Activated CD8-positive, alpha-beta memory T cell treated with anti-CD3 and anti-CD28 coated beads, Interleukin-2, amount 50 U/mL, for 24 hours (primary cell): ENCODE measurements at regions not wholly inside any gene's neighbourhood (a gene's known extent, or its start where the extent isn't known, plus 50 kb on each side); places are given as distances from the start of the nearest gene placed in this dataset.

Experiments
- DNase-seq: peaks from one replicate; pipeline ENCODE4 v3.0.0-alpha.2; 2020; ENCODE audit errors: extremely low read depth

DNA sequence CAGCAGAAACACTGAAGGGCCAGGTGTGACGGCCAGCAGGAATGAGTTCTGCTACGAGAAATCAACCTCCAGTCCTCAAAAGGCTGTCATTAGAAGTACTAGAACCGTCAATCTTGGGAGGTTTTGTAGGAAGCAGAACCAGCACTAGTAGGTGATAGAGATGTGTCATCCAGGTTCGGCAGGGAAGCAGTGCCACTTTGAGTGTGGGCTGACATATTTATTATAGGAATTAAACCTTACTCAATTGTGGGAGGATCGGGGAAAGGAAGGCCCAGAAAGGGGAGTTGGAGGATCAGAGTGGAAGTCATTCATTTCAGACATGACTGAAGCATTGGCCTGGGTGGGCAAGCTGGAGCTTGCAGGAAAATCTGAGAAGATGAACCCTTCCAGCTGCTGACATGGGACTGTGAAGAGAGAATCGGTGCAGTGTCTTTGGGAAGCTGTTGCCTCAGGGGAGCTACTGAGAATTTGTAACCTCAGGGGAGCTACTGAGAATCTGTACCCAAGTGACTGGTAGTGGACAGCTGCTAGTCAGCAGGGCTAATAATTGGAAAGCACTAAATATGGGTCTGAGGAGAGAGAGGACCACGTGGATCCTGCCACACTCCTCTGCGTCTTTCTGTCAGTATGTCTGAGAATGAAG, 177.4 kb downstream of the SPRY1 start:
- DNase-seq = no peak

DNA sequence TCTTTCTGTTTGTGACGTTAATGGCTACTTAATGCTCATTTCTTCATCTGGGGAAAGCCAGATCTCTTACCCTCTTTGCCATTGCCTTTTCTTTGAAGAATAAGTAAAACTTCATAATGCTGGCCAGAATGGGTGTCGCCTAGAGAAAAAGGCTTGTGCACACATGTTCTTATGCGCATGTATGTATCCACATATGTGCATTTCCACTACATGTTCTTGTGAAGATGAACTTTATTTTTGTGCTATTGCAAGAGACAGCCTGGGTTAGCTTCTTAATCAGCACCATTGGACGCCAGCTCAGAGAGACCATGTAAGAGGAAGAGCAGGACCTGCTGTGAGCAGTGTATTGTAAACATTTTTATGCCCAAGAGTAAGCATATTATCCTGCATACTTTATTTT, 178.7 kb downstream of the SPRY1 start:
- DNase-seq = no peak

DNA sequence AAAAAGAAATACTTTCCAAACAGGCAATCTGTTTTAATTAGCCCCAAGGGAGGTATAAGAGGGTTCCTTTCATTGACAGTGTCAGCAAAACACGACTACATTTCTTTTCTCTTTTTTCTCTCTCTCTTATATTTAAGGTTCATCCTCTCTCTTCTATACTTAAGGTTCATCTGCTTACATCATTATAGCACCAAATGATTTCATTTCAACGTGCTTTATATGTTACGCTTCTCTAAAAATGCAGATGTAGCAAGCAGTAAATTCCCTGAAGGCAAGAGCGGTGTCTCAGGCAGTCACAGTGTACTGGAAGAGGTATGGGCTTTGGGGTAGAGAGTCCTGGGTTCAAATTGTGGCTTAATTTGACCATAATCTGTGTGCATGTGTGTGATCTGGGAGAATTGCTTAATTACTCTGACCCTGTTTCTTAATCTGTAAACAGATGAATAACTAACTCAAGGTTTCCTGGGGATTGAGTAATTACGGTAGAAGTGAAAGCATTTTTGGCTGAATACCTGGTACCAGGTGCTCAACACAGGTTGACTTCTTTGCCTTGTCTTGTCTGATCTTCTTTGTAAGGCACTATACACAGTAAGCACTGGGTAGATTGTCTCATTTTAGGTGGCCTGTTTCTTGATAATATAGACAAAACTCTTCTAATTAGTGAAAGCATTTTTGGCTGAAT, 180.8 kb downstream of the SPRY1 start:
- no peak for DNase-seq

DNA sequence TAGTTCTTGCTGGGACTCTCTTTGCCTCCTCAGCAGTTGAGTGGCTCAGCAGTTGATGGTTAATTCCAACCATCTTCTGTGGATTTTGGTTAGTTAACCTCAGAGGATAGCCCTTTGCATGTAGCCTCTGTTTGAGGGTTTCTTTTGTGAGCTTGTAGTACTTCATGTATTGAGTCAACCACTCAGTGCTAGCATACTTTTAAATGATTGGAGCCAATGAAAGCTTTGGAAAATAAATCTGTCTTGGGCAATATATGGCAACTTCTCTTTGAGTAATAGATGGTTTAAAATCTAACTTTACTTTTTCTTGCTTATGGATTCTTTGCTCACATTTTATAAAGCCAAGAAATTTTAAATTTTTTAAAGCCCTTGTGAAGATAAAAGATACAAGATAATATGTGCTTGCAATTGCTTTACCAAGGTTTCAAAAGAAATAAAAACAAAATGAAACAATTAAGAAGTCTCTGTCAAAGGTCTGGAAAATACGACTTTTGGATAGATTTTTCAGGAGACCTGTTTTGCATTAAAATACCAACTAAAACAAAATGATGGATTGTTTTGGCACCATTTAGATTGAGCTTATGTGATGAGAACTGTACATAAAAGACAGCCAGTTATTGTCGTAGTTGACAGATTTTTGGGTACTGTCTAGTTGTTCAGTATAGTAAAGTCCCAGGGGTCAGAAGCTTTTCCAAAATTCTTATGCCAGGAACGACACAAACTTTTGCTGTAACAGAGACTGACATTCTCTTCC, 181.9 kb downstream of the SPRY1 start:
- DNase-seq = no peak

DNA sequence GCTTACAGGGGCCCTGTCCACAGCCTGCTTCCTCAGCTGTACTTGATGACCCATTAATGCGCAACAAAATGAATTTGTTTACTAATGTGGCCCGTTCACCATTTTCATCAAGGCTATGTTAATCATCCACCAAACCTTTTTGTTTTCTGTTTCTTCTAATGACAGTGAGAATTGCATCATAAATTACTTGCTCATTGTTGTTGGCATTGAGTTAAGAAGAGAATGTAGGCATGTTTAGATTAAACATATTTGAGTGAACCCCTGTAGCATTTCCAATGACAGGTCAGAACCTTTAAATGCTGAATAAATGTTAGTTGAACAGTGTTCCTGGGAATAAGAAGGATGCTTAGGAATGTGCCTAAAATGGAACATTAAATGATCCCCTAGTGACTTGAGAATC, 183.4 kb downstream of the SPRY1 start:
- no peak for DNase-seq

DNA sequence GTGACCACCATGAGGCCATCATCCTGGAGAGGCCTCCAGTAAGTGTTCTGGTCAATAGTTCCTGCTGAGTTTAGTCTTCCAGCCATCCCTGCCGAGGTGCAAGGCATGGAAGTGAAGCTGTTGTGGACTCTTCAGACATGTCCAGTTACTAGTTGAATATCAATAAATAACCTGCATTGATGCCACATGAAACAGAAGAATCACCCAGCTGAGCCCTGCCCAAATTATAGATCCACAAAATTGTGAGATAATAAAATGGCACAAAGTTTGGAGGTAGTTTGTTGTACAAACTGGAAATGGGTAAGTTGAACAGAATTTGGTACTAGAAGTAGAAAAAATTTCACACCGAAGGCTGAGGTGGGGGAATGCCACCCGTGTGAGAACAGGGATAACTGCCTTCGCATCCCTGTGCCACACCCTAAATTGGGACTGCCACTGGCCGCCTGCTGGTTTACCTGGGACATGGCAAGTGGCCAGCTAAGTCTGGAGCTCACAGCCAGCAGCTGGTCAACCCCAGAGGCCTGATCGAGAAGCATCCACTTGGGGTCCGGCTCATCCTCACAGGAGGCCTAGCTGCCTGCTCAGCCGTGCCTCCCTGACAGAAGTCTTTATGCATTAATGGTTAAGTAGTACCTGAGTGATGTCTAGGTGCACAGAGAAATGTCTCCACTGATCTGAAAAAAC, 184.5 kb downstream of the SPRY1 start:
- DNase-seq = no peak

DNA sequence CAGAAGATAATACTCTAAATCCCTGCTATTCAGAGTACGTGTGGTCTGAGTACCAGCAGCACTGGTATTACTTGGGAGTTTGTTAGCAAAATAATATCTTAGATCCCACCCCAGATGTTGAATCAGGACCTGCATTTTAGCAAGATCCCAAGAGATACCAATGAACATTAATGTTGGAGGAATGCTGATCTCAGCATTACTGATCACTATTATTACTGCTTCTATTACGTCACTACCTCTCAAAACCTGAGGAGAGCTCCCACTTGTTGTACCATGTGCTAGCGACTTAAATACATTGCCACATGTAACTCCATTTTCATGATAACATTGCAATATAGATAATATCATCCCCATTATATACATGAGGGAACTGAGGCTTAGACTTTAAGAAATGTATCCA, 185.2 kb downstream of the SPRY1 start:
- DNase-seq = no peak

DNA sequence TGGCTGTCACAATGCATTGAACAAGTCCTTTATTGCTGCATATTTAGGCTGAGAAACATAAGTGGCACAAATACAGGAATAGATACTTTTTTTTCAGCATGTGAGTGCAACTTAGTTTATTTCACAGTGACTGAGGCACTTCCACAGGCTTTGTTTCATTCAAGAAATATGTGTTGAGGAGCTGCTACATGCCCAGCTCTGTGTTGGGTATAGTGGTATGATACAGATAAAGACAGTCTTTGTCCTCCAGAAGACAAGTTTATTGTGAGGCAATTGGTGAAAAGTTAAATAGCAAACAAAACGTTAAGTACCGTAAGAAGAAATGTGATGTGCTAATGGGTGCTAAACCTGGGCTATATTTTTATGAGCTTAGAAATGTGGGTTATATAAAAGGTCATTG, 186.4 kb downstream of the SPRY1 start:
- DNase-seq = no peak

DNA sequence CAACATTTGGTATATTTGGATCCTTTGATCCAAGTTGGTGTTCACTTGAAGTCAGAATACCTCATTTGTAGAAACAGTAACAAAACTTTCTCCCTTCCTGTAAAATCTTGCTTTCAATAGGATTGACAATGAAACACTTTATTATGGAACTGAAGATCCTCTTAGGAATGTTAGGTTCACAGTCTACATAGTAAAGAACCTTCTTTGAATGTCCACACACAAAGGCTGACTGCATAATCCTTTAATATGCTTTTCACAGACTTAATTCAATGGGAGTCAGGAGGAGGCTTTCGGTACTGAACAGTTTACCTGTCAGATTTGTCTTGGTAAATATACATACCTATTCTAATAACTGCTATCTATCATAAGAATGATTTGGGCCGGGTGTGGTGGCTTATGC, 188.5 kb downstream of the SPRY1 start:
- DNase-seq = no peak

DNA sequence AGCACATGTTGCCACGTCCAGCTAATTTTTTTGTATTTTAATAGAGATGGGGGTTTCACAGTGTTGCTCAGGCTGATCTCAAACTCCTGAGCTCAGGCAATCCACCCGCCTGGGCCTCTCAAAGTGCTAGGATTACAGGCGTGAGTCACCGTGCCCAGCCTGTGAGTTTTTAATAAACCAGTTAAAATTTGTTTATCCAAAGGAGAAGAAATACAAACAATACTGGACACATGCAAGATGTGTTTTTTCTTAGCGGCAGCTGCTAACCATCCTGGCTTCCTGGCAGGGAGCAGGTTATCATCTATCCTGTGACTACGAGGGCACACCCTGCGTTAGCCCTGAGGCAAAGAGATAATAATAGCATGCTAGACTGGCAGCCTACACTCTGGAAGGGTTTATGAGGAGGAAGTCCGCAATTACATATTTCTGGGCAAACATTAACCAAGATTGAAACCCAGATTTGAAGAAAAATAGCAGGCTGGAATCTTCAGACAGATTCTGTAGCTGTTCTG, 191.4 kb downstream of the SPRY1 start:
- DNase-seq = no peak

DNA sequence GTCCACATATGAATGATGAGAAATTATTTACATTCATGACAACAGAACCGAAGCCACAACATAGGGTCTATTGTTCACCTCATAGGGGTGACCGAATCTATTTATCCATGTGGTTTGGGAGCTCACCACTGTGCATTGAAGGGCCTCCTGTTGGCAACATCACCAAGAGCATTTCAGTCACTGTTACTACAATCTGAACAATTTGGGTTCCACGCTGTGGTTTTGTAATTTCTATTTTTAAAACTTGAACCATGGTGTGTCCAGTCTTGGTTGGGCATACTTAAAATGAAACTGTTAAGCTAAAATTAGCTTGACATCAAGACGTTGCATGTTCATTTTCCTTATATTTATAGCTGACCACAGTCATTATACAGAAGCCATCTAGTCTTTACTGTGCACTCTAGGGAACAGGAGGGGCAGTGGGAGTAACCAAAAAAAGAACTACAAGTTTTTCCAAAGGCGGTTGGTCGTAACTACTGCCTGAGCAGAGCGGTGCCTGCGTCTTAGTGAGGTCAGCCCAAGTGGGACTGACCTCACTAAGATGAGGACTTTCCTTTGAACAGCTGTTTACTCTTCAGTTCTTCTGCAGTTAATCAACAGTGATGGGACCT, 192.1 kb downstream of the SPRY1 start:
- no peak for DNase-seq

DNA sequence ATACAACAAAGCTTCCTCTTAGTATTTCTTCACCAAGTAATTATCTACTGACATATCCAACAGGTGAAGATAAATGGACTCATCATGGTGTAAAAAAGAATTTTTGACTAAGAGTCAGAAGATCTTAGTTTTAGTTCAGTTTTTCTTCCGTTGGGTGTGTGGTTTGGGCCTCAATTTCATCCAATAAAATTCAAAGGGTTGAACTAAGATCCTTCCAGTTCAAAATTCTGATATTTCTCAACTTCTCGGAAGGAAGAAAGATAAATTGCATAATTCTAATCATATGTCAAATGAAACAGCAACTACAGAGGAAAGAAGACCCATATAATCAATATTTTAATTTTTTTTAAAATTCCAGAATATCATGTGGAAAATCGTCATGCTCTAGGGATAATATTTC, 192.7 kb downstream of the SPRY1 start:
- DNase-seq = no peak

DNA sequence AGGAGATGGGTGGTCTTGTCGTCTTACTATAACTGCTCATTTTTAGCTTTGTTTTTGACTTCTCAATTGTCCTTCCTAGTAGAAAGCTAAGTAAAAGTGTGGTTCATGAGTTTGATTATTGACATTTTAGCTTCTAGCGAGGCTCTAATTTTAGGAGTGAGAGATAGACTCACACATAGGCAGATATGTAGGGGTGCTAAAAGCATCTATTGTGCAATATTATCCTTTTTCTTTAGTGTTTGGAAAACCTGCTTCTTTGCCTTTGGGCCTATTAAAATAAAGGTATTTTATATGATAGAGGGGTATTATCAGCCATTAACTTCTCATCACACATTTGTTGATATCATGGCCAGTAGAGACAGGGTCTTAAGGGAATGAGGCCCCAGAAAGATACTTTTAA, 195.3 kb downstream of the SPRY1 start:
- DNase-seq = no peak

DNA sequence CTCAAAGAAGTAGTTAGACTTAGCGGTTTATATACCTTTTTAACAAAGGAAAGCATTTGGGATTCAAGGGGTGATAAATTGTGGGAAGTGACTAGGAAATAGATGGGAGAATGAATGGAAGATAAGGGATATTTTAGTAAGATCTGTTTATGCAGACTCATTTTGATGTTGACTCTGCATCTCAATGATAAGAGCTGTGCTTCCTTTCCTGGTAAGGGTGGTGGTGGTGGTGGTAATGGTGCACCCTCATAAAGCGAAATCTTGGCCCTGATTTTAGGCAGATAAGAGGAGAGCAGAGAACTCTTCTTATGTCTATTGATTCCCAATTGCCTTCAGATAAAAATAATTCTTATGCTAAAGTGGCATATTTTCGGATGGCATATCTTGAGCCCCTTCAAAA, 197.1 kb downstream of the SPRY1 start:
- DNase-seq = no peak

DNA sequence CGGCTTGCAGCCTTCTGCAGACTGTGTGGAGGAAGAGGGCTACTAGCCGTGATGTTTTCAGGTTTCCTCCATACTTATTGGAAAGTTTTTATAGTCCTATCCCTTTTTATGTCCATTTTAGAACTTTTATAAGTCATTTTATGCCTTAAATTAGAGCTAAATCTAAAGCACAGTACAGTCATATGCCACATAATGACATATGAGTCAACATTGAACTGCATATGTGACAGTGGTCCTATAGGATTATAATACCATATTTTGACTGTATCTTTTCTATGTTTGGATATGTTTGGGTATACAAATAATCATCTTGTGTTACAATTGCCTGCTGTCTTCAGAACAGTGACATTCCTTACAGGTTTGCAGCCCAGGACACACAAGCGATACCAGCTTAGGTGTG, 200.2 kb downstream of the SPRY1 start:
- no peak for DNase-seq

DNA sequence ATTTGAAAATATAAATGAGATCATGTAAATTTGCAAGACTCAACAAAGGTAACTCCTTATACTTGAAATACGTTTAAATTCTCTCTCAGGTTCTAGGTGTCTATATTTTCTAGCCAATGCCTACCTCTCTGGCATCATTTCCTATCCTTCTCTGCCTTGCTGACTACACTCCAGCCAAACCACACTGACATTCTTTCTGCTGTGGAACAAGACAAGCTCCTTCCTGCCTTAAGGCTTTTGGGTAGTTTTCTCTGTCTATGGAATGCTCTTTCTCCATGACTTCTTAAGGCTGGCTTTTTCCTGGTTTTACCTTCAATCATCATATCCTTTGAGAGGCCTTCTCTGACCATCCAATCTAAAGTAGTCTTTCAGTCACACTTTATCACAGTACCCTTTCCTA, 201.0 kb downstream of the SPRY1 start:
- no peak for DNase-seq

DNA sequence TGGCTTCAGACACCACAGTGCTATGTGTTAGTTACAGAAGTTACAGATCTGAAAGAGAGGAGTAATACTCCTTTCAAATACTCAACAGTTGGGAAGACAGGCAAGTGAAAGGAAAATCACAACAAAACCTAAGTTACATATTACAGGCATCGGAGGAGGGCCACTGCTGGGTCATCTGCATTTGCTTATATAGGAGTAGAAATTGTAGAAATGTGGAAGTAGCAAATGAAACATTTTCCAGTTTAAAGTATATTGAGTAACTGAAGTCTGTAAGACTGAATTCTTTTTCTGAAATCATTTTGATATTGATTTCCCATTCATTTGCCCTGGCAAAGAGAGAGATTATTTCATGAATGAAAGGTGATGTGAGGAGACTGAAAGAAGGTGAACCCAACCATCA, 201.7 kb downstream of the SPRY1 start:
- no peak for DNase-seq

DNA sequence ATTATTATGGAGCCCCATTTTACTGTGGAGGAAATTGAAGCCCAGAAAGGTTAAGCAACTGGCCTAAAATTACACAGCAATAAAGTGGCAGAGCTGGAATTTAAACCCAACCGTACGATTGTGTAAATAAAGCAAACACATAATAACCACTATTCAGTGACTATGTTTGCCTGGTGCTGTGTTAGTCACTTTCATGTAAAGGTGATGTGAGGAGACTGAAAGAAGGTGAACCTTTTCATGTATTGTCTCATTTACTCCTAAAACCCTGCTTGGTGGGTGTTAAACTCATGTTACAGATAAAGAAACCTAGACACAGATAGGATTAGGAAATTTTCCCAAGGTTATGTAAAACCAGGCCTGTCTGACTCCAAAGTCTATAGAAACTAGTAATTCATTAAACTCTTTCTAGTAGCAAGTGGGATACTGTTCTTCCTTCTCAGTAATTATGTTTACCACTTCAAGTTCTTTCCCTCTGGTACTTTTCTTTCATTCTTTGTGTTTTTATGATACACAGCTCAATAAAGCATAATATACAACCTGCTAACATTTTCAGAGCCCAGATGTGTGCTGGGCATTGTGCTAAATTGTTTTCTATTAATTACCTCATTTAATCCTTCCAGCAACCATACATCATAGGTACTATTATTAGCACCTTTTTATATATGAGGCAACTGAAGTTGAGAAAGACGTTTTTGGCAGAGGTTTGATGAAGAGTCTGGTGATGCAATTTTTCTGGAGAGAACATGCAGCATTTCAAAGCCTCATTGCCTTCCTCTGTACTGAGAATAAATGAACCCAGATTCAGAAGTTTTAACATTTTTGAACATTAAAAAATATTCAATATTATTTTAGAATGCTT, 202.7 kb downstream of the SPRY1 start:
- no peak for DNase-seq

DNA sequence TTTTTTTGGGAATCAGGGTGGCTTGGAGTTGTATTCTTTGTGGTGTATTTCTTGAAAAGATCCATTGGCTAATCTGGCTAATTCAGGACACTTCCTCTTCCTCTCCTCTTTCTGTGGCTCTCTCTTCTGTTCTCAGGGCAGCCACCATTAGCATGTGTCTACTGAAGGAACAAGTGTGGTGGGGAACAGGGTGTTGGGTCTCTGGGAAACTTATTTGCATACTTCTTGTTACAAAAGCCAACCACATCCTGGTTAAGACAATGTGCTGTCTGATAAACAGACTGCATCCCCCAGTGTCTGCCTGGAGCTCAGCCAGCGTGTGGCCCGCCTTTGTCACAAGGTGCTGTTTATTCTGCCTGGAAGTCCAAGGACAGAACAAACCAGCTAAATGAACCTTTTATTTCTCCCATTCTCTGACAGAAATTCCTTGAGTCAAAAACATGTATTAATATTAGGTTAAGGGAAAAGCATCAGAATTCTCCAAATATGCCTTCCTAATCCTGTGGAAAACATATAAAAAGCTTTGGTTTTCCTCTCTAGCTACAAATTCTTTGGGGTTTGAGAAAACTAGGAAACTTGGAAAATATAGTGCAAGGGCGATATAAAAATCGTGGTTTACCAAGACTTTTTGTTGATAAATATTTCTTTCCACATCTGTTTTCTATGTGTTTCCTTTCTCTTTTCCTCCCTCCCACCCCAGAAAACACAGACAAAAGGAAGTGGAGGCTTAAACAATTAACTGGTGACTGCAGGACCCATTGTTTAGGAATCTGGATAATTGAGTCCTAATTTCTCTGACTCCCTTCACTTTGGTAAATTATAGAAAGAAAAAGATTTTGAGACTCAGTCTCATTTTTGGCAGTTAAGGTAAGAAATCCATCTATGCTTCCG, 203.6 kb downstream of the SPRY1 start:
- DNase-seq = no peak
